BLaER1 treated with 17β-estradiol and CSF1 and Interleukin-3, amounts not matched to agents 10 nM and 100 nM (cell line): ENCODE measurements at regions not wholly inside any gene's neighbourhood (a gene's known extent, or its start where the extent isn't known, plus 50 kb on each side); places are given as distances from the start of the nearest gene placed in this dataset.
"Not testable (repeated sequence)": the region's sequence is repeated elsewhere in the genome, so short reads cannot be mapped to it uniquely, and the experiment has no call there.

ENCODE experiments used
- H3K27ac ChIP-seq, 11 experiments: shearing (Covaris generic); formaldehyde crosslinking; 2 replicates each; pipeline ENCODE4 v1.8.1; 2022
- H3K27me3 ChIP-seq, 11 experiments: shearing (Covaris generic); formaldehyde crosslinking; 2 replicates each; pipeline ENCODE4 v1.8.1; 2022
- H3K36me3 ChIP-seq, 11 experiments: shearing (Covaris generic); formaldehyde crosslinking; 2 replicates each; pipeline ENCODE4 v1.8.1; 2022
- H3K4me1 ChIP-seq, 10 experiments: shearing (Covaris generic); formaldehyde crosslinking; 2 replicates each; pipeline ENCODE4 v1.8.1; 2022
- H3K4me2 ChIP-seq, 11 experiments: shearing (Covaris generic); formaldehyde crosslinking; 2 replicates each; pipeline ENCODE4 v1.8.1; 2022
- H3K4me3 ChIP-seq, 10 experiments: shearing (Covaris generic); formaldehyde crosslinking; 2 replicates each; pipeline ENCODE4 v1.8.1; 2022
- H3K9ac ChIP-seq, 11 experiments: shearing (Covaris generic); formaldehyde crosslinking; 2 replicates each; pipeline ENCODE4 v1.8.1; 2022
- H3K9me3 ChIP-seq, 11 experiments: shearing (Covaris generic); formaldehyde crosslinking; replicated peaks in 1 of 11; 2 replicates each; pipeline ENCODE4 v1.8.1; 2022
- H4K20me1 ChIP-seq, 11 experiments: shearing (Covaris generic); formaldehyde crosslinking; 2 replicates each; pipeline ENCODE4 v1.8.1; 2022
- Cebpa-rat ChIP-seq, 11 experiments: shearing (Covaris generic); IDR thresholded peaks; 2 replicates each; pipeline ENCODE4 v1.8.1; 2022

GRCh38 chr1:99062192-99062591 lies 57.5 kb upstream of the PLPPR5 start:
- no peak for TF ChIP-seq Cebpa-rat (IDR thresholded peaks at IDR 0.05)
- Histone ChIP-seq H3K9me3 (no peaks in the 10 kb centered on the region), H3K4me1 (no peaks in the 10 kb centered on the region)

GRCh38 chr1:99069146-99069545 lies 64.5 kb upstream of the PLPPR5 start:
- H3K4me1 ChIP-seq: no peaks in the 10 kb centered on the region
- no peaks in the 10 kb centered on the region for H3K36me3 ChIP-seq
- no peaks in the 10 kb centered on the region for H4K20me1 ChIP-seq
- H3K27me3 ChIP-seq: no peaks in the 10 kb centered on the region
- no peaks in the 10 kb centered on the region for H3K9me3 ChIP-seq
- no peak overlapping the region for H3K27ac ChIP-seq
- TF ChIP-seq Cebpa-rat (IDR thresholded peaks at IDR 0.05): no peak
- H3K4me3 ChIP-seq: no peak overlapping the region
- no peak overlapping the region for H3K4me2 ChIP-seq
- H3K9ac ChIP-seq: no peak overlapping the region

More at GRCh38 chr1:99062192-99062591, 57.5 kb upstream of the PLPPR5 start:
- Histone ChIP-seq H3K9ac (no peak overlapping the region), H3K27ac (no peak overlapping the region), H3K36me3 (no peaks in the 10 kb centered on the region), H4K20me1 (no peaks in the 10 kb centered on the region), H3K4me3 (no peak overlapping the region), H3K4me2 (no peak overlapping the region), H3K27me3 (no peaks in the 10 kb centered on the region)

- not testable (repeated sequence) for H3K36me3 ChIP-seq, H3K9ac ChIP-seq, H3K27ac ChIP-seq, H3K4me1 ChIP-seq, H3K27me3 ChIP-seq, H3K4me3 ChIP-seq, H3K4me2 ChIP-seq, H4K20me1 ChIP-seq
- peaks cover 5 to 16% (median 11%) of the 10 kb centered on the region in 11 experiments; a peak in 18 of 22 replicates for H3K9me3 ChIP-seq
Measured at GRCh38 chr1:99078529-99078928, 73.9 kb upstream of the PLPPR5 start.

GRCh38 chr1:99082366-99082765 lies 77.7 kb upstream of the PLPPR5 start:
- no peak overlapping the region for H3K9ac ChIP-seq
- no peak for TF ChIP-seq Cebpa-rat (IDR thresholded peaks at IDR 0.05)
- no peaks in the 10 kb centered on the region for H3K36me3 ChIP-seq
- H3K4me3 ChIP-seq: no peak overlapping the region
- no peaks in the 10 kb centered on the region for H3K4me1 ChIP-seq
- no peak overlapping the region for H3K4me2 ChIP-seq
- no peaks in the 10 kb centered on the region for H4K20me1 ChIP-seq
- H3K27me3 ChIP-seq: no peaks in the 10 kb centered on the region
- no peak overlapping the region for H3K27ac ChIP-seq
- peaks cover 5 to 12% (median 8%) of the 10 kb centered on the region in 11 experiments; a peak in 17 of 22 replicates for H3K9me3 ChIP-seq

GRCh38 chr1:99083338-99083737 lies 78.7 kb upstream of the PLPPR5 start:
- no peak for TF ChIP-seq Cebpa-rat (IDR thresholded peaks at IDR 0.05)
- Histone ChIP-seq H3K9me3 (peaks cover 2 to 18% (median 6%) of the 10 kb centered on the region in 11 experiments; a peak in 16 of 22 replicates), H4K20me1 (no peaks in the 10 kb centered on the region), H3K9ac (no peak overlapping the region), H3K4me3 (no peak overlapping the region), H3K4me2 (no peak overlapping the region), H3K36me3 (no peaks in the 10 kb centered on the region), H3K4me1 (no peaks in the 10 kb centered on the region), H3K27me3 (no peaks in the 10 kb centered on the region), H3K27ac (no peak overlapping the region)

- TF ChIP-seq Cebpa-rat (IDR thresholded peaks at IDR 0.05): no peak
- Histone ChIP-seq H3K27me3 (no peaks in the 10 kb centered on the region), H3K9me3 (peaks cover 0 to 10% (median 0%) of the 10 kb centered on the region in 11 experiments; a peak in 2 of 22 replicates), H4K20me1 (no peaks in the 10 kb centered on the region), H3K4me1 (no peaks in the 10 kb centered on the region), H3K4me3 (no peak overlapping the region), H3K9ac (no peak overlapping the region), H3K27ac (no peak overlapping the region), H3K4me2 (no peak overlapping the region), H3K36me3 (no peaks in the 10 kb centered on the region)
Measured at GRCh38 chr1:99084562-99084961, 79.9 kb upstream of the PLPPR5 start.

GRCh38 chr1:99086057-99086456 lies 81.4 kb upstream of the PLPPR5 start:
- Histone ChIP-seq H3K9me3 (peaks cover 0 to 10% (median 0%) of the 10 kb centered on the region in 11 experiments; a peak in 2 of 22 replicates), H3K36me3 (no peaks in the 10 kb centered on the region), H3K4me1 (no peaks in the 10 kb centered on the region), H3K9ac (no peak overlapping the region), H3K27ac (no peak overlapping the region), H3K4me2 (no peak overlapping the region), H4K20me1 (no peaks in the 10 kb centered on the region), H3K4me3 (no peak overlapping the region), H3K27me3 (no peaks in the 10 kb centered on the region)
- TF ChIP-seq Cebpa-rat (IDR thresholded peaks at IDR 0.05): no peak

- H3K4me3 ChIP-seq: no peak overlapping the region
Measured at GRCh38 chr1:99098589-99098988, 93.9 kb upstream of the PLPPR5 start.

GRCh38 chr1:99106274-99106673 lies 101.6 kb upstream of the PLPPR5 start:
- Histone ChIP-seq H3K4me3 (no peak overlapping the region), H3K36me3 (no peaks in the 10 kb centered on the region), H3K27me3 (no peaks in the 10 kb centered on the region), H3K9me3 (no peaks in the 10 kb centered on the region), H3K4me1 (peaks cover 0 to 4% (median 0%) of the 10 kb centered on the region in 10 experiments; a peak in 1 of 20 replicates), H3K27ac (no peak overlapping the region), H4K20me1 (no peaks in the 10 kb centered on the region), H3K4me2 (peak overlapping the region in 1 of 11 experiments; percentile 15; a peak in 1 of 22 replicates), H3K9ac (no peak overlapping the region)
- TF ChIP-seq Cebpa-rat (IDR thresholded peaks at IDR 0.05): no peak

More at GRCh38 chr1:99098589-99098988, 93.9 kb upstream of the PLPPR5 start:
- Histone ChIP-seq H4K20me1 (no peaks in the 10 kb centered on the region), H3K9ac (no peak overlapping the region), H3K4me1 (no peaks in the 10 kb centered on the region), H3K4me2 (no peak overlapping the region), H3K27ac (no peak overlapping the region), H3K36me3 (no peaks in the 10 kb centered on the region), H3K27me3 (no peaks in the 10 kb centered on the region), H3K9me3 (peaks cover 0 to 17% (median 5%) of the 10 kb centered on the region in 11 experiments; a peak in 6 of 22 replicates)
- TF ChIP-seq Cebpa-rat (IDR thresholded peaks at IDR 0.05): no peak

GRCh38 chr1:99107680-99108079 lies 103.0 kb upstream of the PLPPR5 start:
- no peak overlapping the region for H3K27ac ChIP-seq
- peaks cover 0 to 4% (median 0%) of the 10 kb centered on the region in 10 experiments; a peak in 1 of 20 replicates for H3K4me1 ChIP-seq
- no peak for TF ChIP-seq Cebpa-rat (IDR thresholded peaks at IDR 0.05)

More at GRCh38 chr1:99107680-99108079, 103.0 kb upstream of the PLPPR5 start:
- no peaks in the 10 kb centered on the region for H3K36me3 ChIP-seq
- no peak overlapping the region for H3K4me2 ChIP-seq
- H3K27me3 ChIP-seq: no peaks in the 10 kb centered on the region
- H4K20me1 ChIP-seq: no peaks in the 10 kb centered on the region
- H3K4me3 ChIP-seq: no peak overlapping the region
- H3K9ac ChIP-seq: no peak overlapping the region
- H3K9me3 ChIP-seq: peaks cover 0 to 6% (median 0%) of the 10 kb centered on the region in 11 experiments; a peak in 1 of 22 replicates
